ENCODE measurements at regions not wholly inside any gene's neighbourhood (a gene's known extent, or its start where the extent isn't known, plus 50 kb on each side); places are given as distances from the start of the nearest gene placed in this dataset.

DNA sequence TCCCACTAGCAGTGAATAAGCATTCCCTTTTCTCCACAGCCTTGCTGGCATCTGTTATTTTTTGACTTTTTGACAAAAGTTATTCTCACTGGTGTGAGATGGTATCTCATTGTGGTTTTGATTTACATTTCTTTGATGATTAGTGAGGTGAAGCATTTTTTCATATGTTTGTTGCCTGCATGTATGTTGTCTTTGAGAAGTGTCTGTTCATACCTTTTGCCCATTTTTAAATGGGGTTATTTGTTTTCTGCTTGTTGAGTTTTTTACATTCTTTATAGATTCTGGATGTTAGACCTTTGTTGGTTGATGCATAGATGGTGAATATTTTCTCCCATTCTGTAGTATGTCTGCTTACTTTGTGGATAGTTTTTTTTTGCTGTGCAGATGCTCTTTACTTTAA is 171.7 kb downstream of the SREK1 start:
- H3K36me3 ChIP-seq = no peaks in the 10 kb centered on the region
- DNase-seq (ENCODE audit: low spot score in 2 of 2) = no peak
- H3K4me3 ChIP-seq = no peak overlapping the region
- H3K9me3 ChIP-seq = peaks cover 3% of the 10 kb centered on the region
- no peak overlapping the region for H3K27ac ChIP-seq
- no peaks in the 10 kb centered on the region for H3K27me3 ChIP-seq
- H3K4me1 ChIP-seq = no peaks in the 10 kb centered on the region
- TF ChIP-seq, protein P1, sequence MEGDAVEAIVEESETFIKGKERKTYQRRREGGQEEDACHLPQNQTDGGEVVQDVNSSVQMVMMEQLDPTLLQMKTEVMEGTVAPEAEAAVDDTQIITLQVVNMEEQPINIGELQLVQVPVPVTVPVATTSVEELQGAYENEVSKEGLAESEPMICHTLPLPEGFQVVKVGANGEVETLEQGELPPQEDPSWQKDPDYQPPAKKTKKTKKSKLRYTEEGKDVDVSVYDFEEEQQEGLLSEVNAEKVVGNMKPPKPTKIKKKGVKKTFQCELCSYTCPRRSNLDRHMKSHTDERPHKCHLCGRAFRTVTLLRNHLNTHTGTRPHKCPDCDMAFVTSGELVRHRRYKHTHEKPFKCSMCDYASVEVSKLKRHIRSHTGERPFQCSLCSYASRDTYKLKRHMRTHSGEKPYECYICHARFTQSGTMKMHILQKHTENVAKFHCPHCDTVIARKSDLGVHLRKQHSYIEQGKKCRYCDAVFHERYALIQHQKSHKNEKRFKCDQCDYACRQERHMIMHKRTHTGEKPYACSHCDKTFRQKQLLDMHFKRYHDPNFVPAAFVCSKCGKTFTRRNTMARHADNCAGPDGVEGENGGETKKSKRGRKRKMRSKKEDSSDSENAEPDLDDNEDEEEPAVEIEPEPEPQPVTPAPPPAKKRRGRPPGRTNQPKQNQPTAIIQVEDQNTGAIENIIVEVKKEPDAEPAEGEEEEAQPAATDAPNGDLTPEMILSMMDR (IDR thresholded peaks at IDR 0.05) = no peak
- no peak for TF ChIP-seq POLR2AphosphoS5 (IDR thresholded peaks at IDR 0.05)

DNA sequence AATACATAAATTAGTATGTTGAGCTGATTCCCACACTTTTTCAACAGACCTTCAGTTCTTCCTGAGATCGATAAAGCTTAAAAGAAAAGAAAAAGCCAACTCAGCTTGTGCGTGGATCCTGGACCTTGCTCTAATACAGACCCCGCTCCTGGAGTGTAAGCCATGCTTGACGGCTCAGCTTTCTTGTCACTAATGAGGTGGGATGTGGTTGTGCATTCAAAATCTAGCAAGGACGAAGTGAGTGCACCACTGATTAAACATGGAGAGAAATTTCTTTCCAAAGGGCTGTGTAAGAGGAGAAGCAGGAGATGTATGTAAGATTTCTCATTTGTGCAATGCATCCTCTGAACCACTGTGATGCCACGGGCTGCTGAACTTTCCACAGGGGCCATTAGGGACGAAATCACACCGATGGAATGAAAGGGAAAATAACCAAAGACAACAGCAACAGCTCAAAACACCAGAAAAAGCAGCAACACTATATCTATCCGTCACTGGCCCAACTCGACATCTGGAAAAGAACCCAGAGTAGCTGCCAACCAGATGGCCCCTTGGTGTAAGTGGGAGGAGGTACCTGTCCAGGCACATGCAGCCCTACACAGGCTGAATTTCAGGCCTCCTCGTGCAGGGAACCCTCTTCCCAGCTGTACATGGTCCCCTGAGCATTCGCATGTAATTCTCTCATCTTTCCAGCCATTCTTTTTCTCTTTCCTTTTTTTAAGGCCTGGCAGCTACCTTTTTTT is 178.9 kb downstream of the SREK1 start:
- Histone ChIP-seq H3K27ac (no peak overlapping the region), H3K27me3 (no peaks in the 10 kb centered on the region), H3K36me3 (no peaks in the 10 kb centered on the region), H3K4me3 (no peak overlapping the region), H3K4me1 (no peaks in the 10 kb centered on the region), H3K9me3 (no peaks in the 10 kb centered on the region)
- no peak for TF ChIP-seq POLR2A (IDR thresholded peaks at IDR 0.05)
- TF ChIP-seq, protein P1 (IDR thresholded peaks at IDR 0.05) = no peak
- TF ChIP-seq EP300 (IDR thresholded peaks at IDR 0.05) = no peak
- TF ChIP-seq POLR2AphosphoS5 (IDR thresholded peaks at IDR 0.05) = no peak
- 83% methylated on average over 12 of the region's 12 CpGs for WGBS
- no peak for DNase-seq (ENCODE audit: low spot score in 2 of 2)

DNA sequence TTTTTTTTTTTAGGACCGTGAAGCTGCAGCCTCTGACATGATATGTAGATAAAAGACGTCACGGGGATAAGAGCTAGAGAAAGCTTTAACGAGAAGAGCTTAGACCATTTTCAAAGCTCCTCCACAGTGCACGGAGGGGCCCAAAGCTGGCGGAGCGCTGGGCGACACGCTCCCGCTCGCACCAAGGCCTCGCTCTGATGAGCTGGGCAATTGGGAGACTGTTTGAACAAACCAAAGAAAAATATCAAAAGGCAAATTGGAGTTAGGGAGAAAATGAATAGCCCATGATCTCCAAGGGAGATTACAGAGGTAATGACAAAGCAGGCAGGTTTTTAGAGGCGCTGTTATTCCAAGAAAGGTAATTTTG is 179.4 kb downstream of the SREK1 start:
- no peak overlapping the region for H3K27ac ChIP-seq
- DNase-seq (ENCODE audit: low spot score in 2 of 2) = no peak
- no peak overlapping the region for H3K4me3 ChIP-seq
- no peaks in the 10 kb centered on the region for H3K9me3 ChIP-seq
- no peaks in the 10 kb centered on the region for H3K4me1 ChIP-seq
- TF ChIP-seq EP300 (IDR thresholded peaks at IDR 0.05) = no peak
- TF ChIP-seq, protein P1 (IDR thresholded peaks at IDR 0.05) = no peak
- no peak for TF ChIP-seq POLR2AphosphoS5 (IDR thresholded peaks at IDR 0.05)
- TF ChIP-seq POLR2A (IDR thresholded peaks at IDR 0.05) = no peak
- no peaks in the 10 kb centered on the region for H3K36me3 ChIP-seq
- 84% methylated on average over 13 of the region's 13 CpGs for WGBS
- no peaks in the 10 kb centered on the region for H3K27me3 ChIP-seq

DNA sequence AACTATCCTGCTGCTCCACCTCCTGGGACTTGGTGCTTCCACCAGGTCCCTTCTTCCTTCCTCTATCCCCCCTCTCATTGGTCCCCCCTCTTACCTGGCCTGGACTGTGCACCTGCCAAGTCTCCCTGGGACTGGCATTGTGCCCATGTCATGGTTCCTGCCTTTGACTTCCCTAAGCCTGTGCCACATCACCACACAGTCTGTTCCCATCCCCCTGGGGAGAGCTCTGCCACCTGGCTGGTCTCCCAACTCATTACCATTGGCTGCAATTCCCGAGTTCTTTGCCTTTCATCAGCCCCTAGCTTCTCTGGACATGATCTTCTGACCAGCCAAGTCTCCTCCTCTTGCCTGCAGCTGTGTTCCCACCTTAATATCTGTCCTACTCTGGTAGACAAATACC is 180.3 kb downstream of the SREK1 start:
- no peak for TF ChIP-seq EP300 (IDR thresholded peaks at IDR 0.05)
- TF ChIP-seq POLR2AphosphoS5 (IDR thresholded peaks at IDR 0.05) = no peak
- TF ChIP-seq, protein P1 (IDR thresholded peaks at IDR 0.05) = no peak
- no peak for TF ChIP-seq POLR2A (IDR thresholded peaks at IDR 0.05)
- Histone ChIP-seq H3K9me3 (no peaks in the 10 kb centered on the region), H3K27me3 (no peaks in the 10 kb centered on the region), H3K36me3 (no peaks in the 10 kb centered on the region), H3K4me3 (no peak overlapping the region), H3K4me1 (no peaks in the 10 kb centered on the region), H3K27ac (no peak overlapping the region)
- WGBS = 19% methylated on average over 1 of the region's 1 CpG
- no peak for DNase-seq (ENCODE audit: low spot score in 2 of 2)

DNA sequence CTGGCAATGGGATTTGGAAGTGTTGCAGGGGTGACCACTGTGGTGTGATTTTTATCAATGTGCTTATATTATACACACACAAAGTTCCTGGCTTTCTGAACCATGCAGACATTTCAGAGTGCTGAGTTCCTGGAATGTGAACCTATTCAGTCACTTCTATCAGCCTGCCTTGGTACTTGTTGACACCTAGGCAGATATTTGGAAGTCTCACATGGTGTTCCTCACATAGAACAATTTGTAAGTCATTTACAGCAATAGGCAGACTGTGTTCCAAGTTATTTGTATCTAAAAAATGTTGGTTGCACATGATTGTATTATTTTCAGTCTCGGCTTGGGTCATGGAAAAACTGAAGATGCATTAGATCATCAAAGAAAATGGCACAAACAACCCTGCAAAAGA is 182.2 kb downstream of the SREK1 start:
- H3K27me3 ChIP-seq = no peaks in the 10 kb centered on the region

DNA sequence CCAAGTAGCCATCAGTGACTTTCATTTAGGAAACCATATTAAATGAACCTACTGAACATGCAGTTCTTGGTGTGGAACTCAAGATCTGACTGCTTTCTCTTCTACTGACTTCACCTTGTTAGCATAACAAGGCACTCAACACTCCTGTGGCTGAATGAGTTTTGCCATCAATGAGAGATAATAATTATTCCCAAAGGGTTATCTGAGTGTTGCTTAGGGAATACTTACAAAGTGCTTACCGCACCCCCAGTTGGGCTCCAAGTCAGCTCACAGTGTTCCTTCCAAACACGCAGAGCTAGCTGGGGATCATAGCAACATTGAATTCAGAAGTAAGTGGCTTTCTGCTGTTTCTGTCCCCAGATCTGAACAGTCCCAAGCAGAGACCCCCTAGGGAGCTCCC is 182.9 kb downstream of the SREK1 start:
- no peak for DNase-seq (ENCODE audit: low spot score in 2 of 2)
- H3K36me3 ChIP-seq = no peaks in the 10 kb centered on the region
- H3K27me3 ChIP-seq = no peaks in the 10 kb centered on the region
- TF ChIP-seq, protein P1 (IDR thresholded peaks at IDR 0.05) = no peak
- TF ChIP-seq POLR2AphosphoS5 (IDR thresholded peaks at IDR 0.05) = no peak
- TF ChIP-seq EP300 (IDR thresholded peaks at IDR 0.05) = no peak
- no peak for TF ChIP-seq POLR2A (IDR thresholded peaks at IDR 0.05)
- H3K4me1 ChIP-seq = no peaks in the 10 kb centered on the region
- 96% methylated on average over 2 of the region's 2 CpGs for WGBS
- H3K27ac ChIP-seq = peak overlapping the region; percentile 13
- H3K4me3 ChIP-seq = no peak overlapping the region
- no peaks in the 10 kb centered on the region for H3K9me3 ChIP-seq

More for the DNA sequence above, 182.2 kb downstream of the SREK1 start:
- no peaks in the 10 kb centered on the region for H3K4me1 ChIP-seq
- no peak for DNase-seq (ENCODE audit: low spot score in 2 of 2)
- TF ChIP-seq POLR2AphosphoS5 (IDR thresholded peaks at IDR 0.05) = no peak
- 80% methylated on average over 1 of the region's 1 CpG for WGBS
- no peaks in the 10 kb centered on the region for H3K9me3 ChIP-seq
- H3K27ac ChIP-seq = peak overlapping the region; percentile 31
- H3K4me3 ChIP-seq = no peak overlapping the region
- no peaks in the 10 kb centered on the region for H3K36me3 ChIP-seq

Data from suprapubic skin (tissue), 4 donors.